IMR-90 (cell line): ENCODE measurements at regions not wholly inside any gene's neighbourhood (a gene's known extent, or its start where the extent isn't known, plus 50 kb on each side); places are given as distances from the start of the nearest gene placed in this dataset.

ENCODE experiments used
- ATAC-seq: fragments of 200-7000 bp; cut with Tn5 transposase; 2 replicates; pipeline ENCODE4 v1.9.1; 2020; ENCODE audit warnings: low read depth, mild to moderate bottlenecking, moderate library complexity
- BruUV-seq: library from RNA; stranded (reverse); fragments of 400-500 nt; replicated peaks from 2 replicates; lab custom pipeline; 2021; lab: Mats Ljungman, UMichigan
- CTCF ChIA-PET: fragments of 300-600 bp; formaldehyde crosslinking; extraction: SDS; loops from one replicate; lab custom pipeline; 2021; ENCODE audit warnings: antibody characterized with exemption; lab: Yijun Ruan, JAX
- POLR2A ChIA-PET: fragments of 300-600 bp; sonication (Branson Sonifier 250); formaldehyde crosslinking; loops from one replicate; lab custom pipeline; 2022; ENCODE audit warnings: antibody characterized with exemption; ENCODE audit not compliant: unreplicated experiment; lab: Charles Lee
- DNase-seq: peaks from one replicate; pipeline ENCODE4 v3.0.0; 2013
- H2AFZ ChIP-seq: replicated peaks from 2 replicates; pipeline ENCODE3; 2013; ENCODE audit warnings: low read length, mild to moderate bottlenecking; ENCODE audit not compliant: poor library complexity
- H2AK5ac ChIP-seq: 2 replicates; pipeline ENCODE4 v1.6.1; 2013; ENCODE audit warnings: low read depth, low read length, inconsistent platforms
- H2AK9ac ChIP-seq: replicated peaks from 2 replicates; pipeline ENCODE3; 2013; ENCODE audit warnings: mild to moderate bottlenecking, low read depth, low read length, moderate library complexity; ENCODE audit not compliant: poor library complexity
- H2BK120ac ChIP-seq: 2 replicates; pipeline ENCODE4 v1.6.1; 2013; ENCODE audit warnings: low read depth, low read length, inconsistent platforms
- H2BK15ac ChIP-seq: 3 replicates; pipeline ENCODE4 v1.6.1; 2013; ENCODE audit warnings: low read depth, low read length, inconsistent platforms
- H2BK20ac ChIP-seq: 2 replicates; pipeline ENCODE4 v1.6.1; 2013; ENCODE audit warnings: low read depth, mild to moderate bottlenecking, inconsistent platforms, low read length, moderate library complexity
- H2BK5ac ChIP-seq: 2 replicates; pipeline ENCODE4 v1.6.1; 2013; ENCODE audit warnings: mild to moderate bottlenecking, low read depth, low read length, inconsistent platforms; ENCODE audit not compliant: poor library complexity, severe bottlenecking
- H3K14ac ChIP-seq: replicated peaks from 2 replicates; pipeline ENCODE4 v1.6.1; 2013; ENCODE audit warnings: low read depth, low read length, inconsistent platforms
- H3K18ac ChIP-seq: 2 replicates; pipeline ENCODE4 v1.6.1; 2013; ENCODE audit warnings: low read depth, low read length, control low read depth
- H3K23ac ChIP-seq: 2 replicates; pipeline ENCODE4 v1.6.1; 2013; ENCODE audit warnings: low read depth, low read length, inconsistent platforms
- H3K27ac ChIP-seq: 2 replicates; pipeline ENCODE4 v1.5.1; 2013; ENCODE audit warnings: mild to moderate bottlenecking, control low read depth, low read length; ENCODE audit not compliant: insufficient read depth
- H3K27me3 ChIP-seq: 2 replicates; pipeline ENCODE4 v1.6.1; 2013; ENCODE audit warnings: low read length; ENCODE audit not compliant: control insufficient read depth, insufficient read depth
- H3K36me3 ChIP-seq: 2 replicates; pipeline ENCODE4 v1.6.1; 2013; ENCODE audit warnings: low read length, mixed read lengths; ENCODE audit not compliant: control insufficient read depth, insufficient read depth
- H3K4ac ChIP-seq: 2 replicates; pipeline ENCODE4 v1.6.1; 2013; ENCODE audit warnings: low read depth, low read length, inconsistent platforms
- H3K4me1 ChIP-seq: 2 replicates; pipeline ENCODE4 v1.6.1; 2013; ENCODE audit warnings: low read length, mixed read lengths; ENCODE audit not compliant: control insufficient read depth, insufficient read depth
- H3K4me2 ChIP-seq: 2 replicates; pipeline ENCODE4 v1.6.1; 2013; ENCODE audit warnings: low read depth, mild to moderate bottlenecking, control low read depth, low read length, moderate library complexity
- H3K4me3 ChIP-seq: 2 replicates; pipeline ENCODE4 v1.5.1; 2013; ENCODE audit warnings: low read depth, mild to moderate bottlenecking, control low read depth, low read length, moderate library complexity; ENCODE audit not compliant: insufficient read depth
- H3K56ac ChIP-seq: 2 replicates; pipeline ENCODE4 v1.6.1; 2013; ENCODE audit warnings: low read length, inconsistent platforms; ENCODE audit not compliant: insufficient read depth; ENCODE audit errors: extremely low read depth
- H3K79me1 ChIP-seq, 2 experiments: 2 replicates each; pipeline ENCODE4 v1.6.1; 2013; ENCODE audit warnings: low read length in 2 of 2, inconsistent platforms in 1 of 2, low read depth in 1 of 2
- H3K9ac ChIP-seq: 2 replicates; pipeline ENCODE4 v1.6.1; 2013; ENCODE audit warnings: low read depth, low read length, control low read depth
- H3K9me1 ChIP-seq: 2 replicates; pipeline ENCODE4 v1.6.1; 2013; ENCODE audit warnings: low read length, inconsistent platforms; ENCODE audit not compliant: insufficient read depth
- H3K9me3 ChIP-seq: 2 replicates; pipeline ENCODE4 v1.6.1; 2013; ENCODE audit warnings: low read length; ENCODE audit not compliant: control insufficient read depth, insufficient read depth
- H4K20me1 ChIP-seq: 2 replicates; pipeline ENCODE4 v1.6.1; 2013; ENCODE audit warnings: low read length, inconsistent platforms; ENCODE audit not compliant: insufficient read depth
- H4K5ac ChIP-seq: 2 replicates; pipeline ENCODE4 v1.6.1; 2013; ENCODE audit warnings: mild to moderate bottlenecking, low read depth, low read length, control low read depth
- H4K8ac ChIP-seq, 2 experiments: 2 replicates each; pipeline ENCODE4 v1.6.1; 2013; ENCODE audit warnings: low read depth in 2 of 2, low read length in 2 of 2, control low read depth in 1 of 2, inconsistent platforms in 1 of 2
- H4K91ac ChIP-seq: 2 replicates; pipeline ENCODE4 v1.6.1; 2013; ENCODE audit warnings: low read depth, low read length, inconsistent platforms; ENCODE audit not compliant: insufficient read depth
- BHLHE40 ChIP-seq: fragments of 150-350 bp; IDR thresholded peaks from 2 replicates; pipeline ENCODE4 v1.6.1; 2016; ENCODE audit warnings: mild to moderate bottlenecking, low read depth, low read length
- CHD1 ChIP-seq: IDR thresholded peaks from 2 replicates; pipeline ENCODE4 v1.6.1; 2012; ENCODE audit warnings: low read depth, low read length, improper control_type of control experiment
- CTCF ChIP-seq: conservative IDR thresholded peaks from 2 replicates; pipeline ENCODE4 v1.5.1; 2012; ENCODE audit warnings: mild to moderate bottlenecking, low read depth, low read length, improper control_type of control experiment
- MAZ ChIP-seq: IDR thresholded peaks from 2 replicates; pipeline ENCODE4 v1.6.1; 2012; ENCODE audit warnings: low read depth, mild to moderate bottlenecking, low read length, improper control_type of control experiment, moderate library complexity, borderline replicate concordance
- RAD21 ChIP-seq: IDR thresholded peaks from 2 replicates; pipeline ENCODE4 v1.6.1; 2012; ENCODE audit warnings: low read length, improper control_type of control experiment
- RCOR1 ChIP-seq: IDR thresholded peaks from 2 replicates; pipeline ENCODE4 v1.6.1; 2012; ENCODE audit warnings: mild to moderate bottlenecking, low read length, improper control_type of control experiment; ENCODE audit not compliant: insufficient replicate concordance
- SMC3 ChIP-seq: fragments of 150-350 bp; IDR thresholded peaks from 2 replicates; pipeline ENCODE4 v1.6.1; 2016; ENCODE audit warnings: low read depth, mild to moderate bottlenecking, antibody characterized with exemption, low read length, moderate library complexity
- WGBS, 2 experiments: methylation state at CpG; one replicate each; pipeline versions ENCODE4 v1.1.5 to v1.1.7; 2013; ENCODE audit warnings: missing lambda C conversion rate in 2 of 2; ENCODE audit not compliant: insufficient read length in 1 of 2; ENCODE audit errors: extremely low coverage in 2 of 2; 5-methylcytosine and 5-hydroxymethylcytosine counted together
- dilution Hi-C: fragments of 300-500 bp; cut with HindIII; formaldehyde crosslinking; loops from one replicate; pipeline ENCODE4 v1.14.3; 2018; ENCODE audit warnings: low sequenced_read_pairs; ENCODE audit not compliant: unreplicated experiment
- in situ Hi-C: fragments of 300-500 bp; cut with MboI; formaldehyde crosslinking; loops from 3 replicates; pipeline ENCODE4 v1.14.3; 2019; ENCODE audit warnings: low sequenced_read_pairs, inconsistent platforms, mixed read lengths
- intact Hi-C: fragments of 100-400 bp; cut with micrococcal nuclease; formaldehyde crosslinking; loops from 2 replicates; pipeline ENCODE4 v1.10.0; 2022
- TF ChIP-seq, protein P1 (sequence below): fragments of 150-350 bp; IDR thresholded peaks from 2 replicates; pipeline ENCODE4 v1.6.1; 2016; ENCODE audit warnings: low read depth, mild to moderate bottlenecking, low read length, moderate library complexity, borderline replicate concordance

DNA sequence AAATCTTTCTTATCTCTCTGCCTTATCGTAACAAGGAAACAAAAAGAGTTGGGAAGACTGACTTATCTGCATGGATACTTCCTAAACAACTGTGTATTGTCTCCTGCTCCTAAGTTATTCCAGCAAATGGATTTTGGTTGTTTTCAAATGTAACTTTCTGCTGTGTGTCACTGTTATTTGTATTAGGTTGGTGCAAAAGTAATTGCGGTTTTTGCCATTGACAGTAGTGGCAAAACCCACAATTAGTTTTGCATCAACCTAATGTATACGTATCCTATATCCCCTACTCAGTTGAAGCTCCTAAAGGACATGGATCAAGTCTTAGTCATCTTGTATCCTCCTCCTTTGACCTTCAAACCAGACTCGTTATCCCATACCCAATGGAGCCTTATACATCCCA lies 263.4 kb upstream of the GPR101 start:
- no peak overlapping the region for H2AK9ac ChIP-seq
- H3K27me3 ChIP-seq: no peaks in the 10 kb centered on the region
- no peak overlapping the region for H2AK5ac ChIP-seq
- no peak overlapping the region for H3K14ac ChIP-seq
- H3K9me1 ChIP-seq: no peaks in the 10 kb centered on the region
- H3K9me3 ChIP-seq: no peaks in the 10 kb centered on the region
- no peaks in the 10 kb centered on the region for H3K79me1 ChIP-seq
- in situ Hi-C loops (no loop called here), dilution Hi-C loops (no loop called here), intact Hi-C loops (no loop called here)
- no peaks in the 10 kb centered on the region for H4K20me1 ChIP-seq
- H3K27ac ChIP-seq: no peak overlapping the region
- no peak overlapping the region for H2BK120ac ChIP-seq
- no peak overlapping the region for H3K9ac ChIP-seq
- no peak overlapping the region for H2BK5ac ChIP-seq
- H2BK15ac ChIP-seq: no peak overlapping the region
- ATAC-seq (no peak), DNase-seq (no peak)
- H2BK20ac ChIP-seq: no peak overlapping the region
- no peak overlapping the region for H3K23ac ChIP-seq
- no peak overlapping the region for H4K5ac ChIP-seq
- H3K36me3 ChIP-seq: no peaks in the 10 kb centered on the region
- WGBS, 2 experiments: 0% methylated on average over 1 of the region's 4 CpGs; no CpG with 5 or more reads in 1 of the 2 experiments
- no peak overlapping the region for H2AFZ ChIP-seq
- no TSS peak for BruUV-seq
- ChIA-PET CTCF (no interaction called here), POLR2A (no interaction called here)
- H4K8ac ChIP-seq: no peak overlapping the region
- no peak overlapping the region for H4K91ac ChIP-seq
- H3K4me1 ChIP-seq: no peaks in the 10 kb centered on the region
- no peak overlapping the region for H3K56ac ChIP-seq
- H3K18ac ChIP-seq: no peak overlapping the region
- no peak for TF ChIP-seq SMC3
- no peak for TF ChIP-seq RCOR1
- TF ChIP-seq MAZ: no peak
- TF ChIP-seq CTCF: no peak
- no peak for TF ChIP-seq RAD21
- TF ChIP-seq CHD1: no peak
- TF ChIP-seq, protein P1, sequence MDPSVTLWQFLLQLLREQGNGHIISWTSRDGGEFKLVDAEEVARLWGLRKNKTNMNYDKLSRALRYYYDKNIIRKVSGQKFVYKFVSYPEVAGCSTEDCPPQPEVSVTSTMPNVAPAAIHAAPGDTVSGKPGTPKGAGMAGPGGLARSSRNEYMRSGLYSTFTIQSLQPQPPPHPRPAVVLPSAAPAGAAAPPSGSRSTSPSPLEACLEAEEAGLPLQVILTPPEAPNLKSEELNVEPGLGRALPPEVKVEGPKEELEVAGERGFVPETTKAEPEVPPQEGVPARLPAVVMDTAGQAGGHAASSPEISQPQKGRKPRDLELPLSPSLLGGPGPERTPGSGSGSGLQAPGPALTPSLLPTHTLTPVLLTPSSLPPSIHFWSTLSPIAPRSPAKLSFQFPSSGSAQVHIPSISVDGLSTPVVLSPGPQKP: no peak
- no peak for TF ChIP-seq BHLHE40
- no peak overlapping the region for H3K4me3 ChIP-seq
- H3K4ac ChIP-seq: no peak overlapping the region
- H3K4me2 ChIP-seq: no peak overlapping the region
